Activated T-cell treated with anti-CD3 and anti-CD28 coated beads, Interleukin-2, amount 50 U/mL, for 4 hours (primary cell): ENCODE measurements at regions not wholly inside any gene's neighbourhood (a gene's known extent, or its start where the extent isn't known, plus 50 kb on each side); places are given as distances from the start of the nearest gene placed in this dataset.

ENCODE experiments used
- ATAC-seq, 2 donors: fragments of 200-7000 bp; cut with Tn5 transposase; one replicate each; pipeline ENCODE4 v1.10.0; 2021
- DNase-seq: peaks from one replicate; pipeline ENCODE4 v3.0.0-alpha.2; 2020
- H3K27me3 Mint-ChIP-seq: one replicate; pipeline ENCODE4 v1.8.0; 2021; ENCODE audit warnings: low read depth, mixed read lengths
- H3K36me3 Mint-ChIP-seq: one replicate; pipeline ENCODE4 v1.8.0; 2022; ENCODE audit warnings: mixed read lengths; ENCODE audit not compliant: insufficient read depth
- H3K4me1 Mint-ChIP-seq: one replicate; pipeline ENCODE4 v1.8.0; 2021; ENCODE audit warnings: low read depth, mixed read lengths
- H3K4me3 Mint-ChIP-seq: one replicate; pipeline ENCODE4 v1.8.0; 2021; ENCODE audit warnings: mild to moderate bottlenecking, moderate library complexity, mixed read lengths
- H3K9me3 Mint-ChIP-seq: one replicate; pipeline ENCODE4 v1.8.0; 2021; ENCODE audit warnings: mixed read lengths

- Mint-ChIP-seq H3K4me1 (peaks cover 9% of the 10 kb centered on the region), H3K9me3 (no peaks in the 10 kb centered on the region), H3K4me3 (no peak overlapping the region), H3K27me3 (no peaks in the 10 kb centered on the region), H3K36me3 (no peaks in the 10 kb centered on the region)
- DNase-seq (no peak), ATAC-seq (peak; percentile 23 to 70)
Measured at GRCh38 chr2:241924069-241924908, 54.8 kb downstream of the RTP5 start.

GRCh38 chr2:241924909-241925250 is 55.4 kb downstream of the RTP5 start:
- H3K9me3 Mint-ChIP-seq: no peaks in the 10 kb centered on the region
- H3K4me3 Mint-ChIP-seq: no peak overlapping the region
- ATAC-seq: no peak
- H3K36me3 Mint-ChIP-seq: no peaks in the 10 kb centered on the region
- H3K27me3 Mint-ChIP-seq: no peaks in the 10 kb centered on the region
- no peak for DNase-seq
- H3K4me1 Mint-ChIP-seq: peaks cover 9% of the 10 kb centered on the region

- DNase-seq: no peak
- H3K4me3 Mint-ChIP-seq: no peak overlapping the region
- no peaks in the 10 kb centered on the region for H3K36me3 Mint-ChIP-seq
- no peaks in the 10 kb centered on the region for H3K27me3 Mint-ChIP-seq
- ATAC-seq: no peak
- peaks cover 9% of the 10 kb centered on the region for H3K4me1 Mint-ChIP-seq
- H3K9me3 Mint-ChIP-seq: no peaks in the 10 kb centered on the region
Measured at GRCh38 chr2:241925277-241925676, 55.7 kb downstream of the RTP5 start.

- H3K36me3 Mint-ChIP-seq: no peaks in the 10 kb centered on the region
- DNase-seq (no peak), ATAC-seq (no peak)
- no peaks in the 10 kb centered on the region for H3K27me3 Mint-ChIP-seq
- H3K4me1 Mint-ChIP-seq: peaks cover 9% of the 10 kb centered on the region
- no peak overlapping the region for H3K4me3 Mint-ChIP-seq
- H3K9me3 Mint-ChIP-seq: no peaks in the 10 kb centered on the region
Measured at GRCh38 chr2:241925821-241926441, 56.4 kb downstream of the RTP5 start.

- no peaks in the 10 kb centered on the region for H3K36me3 Mint-ChIP-seq
- H3K4me3 Mint-ChIP-seq: no peak overlapping the region
- H3K9me3 Mint-ChIP-seq: no peaks in the 10 kb centered on the region
Measured at GRCh38 chr2:241926541-241927311, 57.2 kb downstream of the RTP5 start.

GRCh38 chr2:241929551-241930490 is 60.3 kb downstream of the RTP5 start:
- Mint-ChIP-seq H3K9me3 (no peaks in the 10 kb centered on the region), H3K27me3 (no peaks in the 10 kb centered on the region), H3K4me3 (no peak overlapping the region), H3K36me3 (no peaks in the 10 kb centered on the region), H3K4me1 (peaks cover 10% of the 10 kb centered on the region)
- no peak for ATAC-seq
- DNase-seq: no peak

More at GRCh38 chr2:241926541-241927311, 57.2 kb downstream of the RTP5 start:
- Mint-ChIP-seq H3K27me3 (no peaks in the 10 kb centered on the region), H3K4me1 (peaks cover 9% of the 10 kb centered on the region)
- no peak for DNase-seq
- no peak for ATAC-seq

GRCh38 chr2:241931084-241931975 is 61.8 kb downstream of the RTP5 start:
- ATAC-seq (no peak), DNase-seq (no peak)
- Mint-ChIP-seq H3K36me3 (no peaks in the 10 kb centered on the region), H3K9me3 (no peaks in the 10 kb centered on the region), H3K27me3 (no peaks in the 10 kb centered on the region), H3K4me3 (no peak overlapping the region), H3K4me1 (peaks cover 5% of the 10 kb centered on the region)

- no peaks in the 10 kb centered on the region for H3K36me3 Mint-ChIP-seq
- H3K27me3 Mint-ChIP-seq: no peaks in the 10 kb centered on the region
- no peak overlapping the region for H3K4me3 Mint-ChIP-seq
- no peak for DNase-seq
- no peaks in the 10 kb centered on the region for H3K9me3 Mint-ChIP-seq
- ATAC-seq: no peak
- H3K4me1 Mint-ChIP-seq: peaks cover 5% of the 10 kb centered on the region
Measured at GRCh38 chr2:241931976-241932898, 62.7 kb downstream of the RTP5 start.

- peaks cover 5% of the 10 kb centered on the region for H3K4me1 Mint-ChIP-seq
- DNase-seq (no peak), ATAC-seq (no peak)
- H3K36me3 Mint-ChIP-seq: no peaks in the 10 kb centered on the region
- H3K4me3 Mint-ChIP-seq: no peak overlapping the region
- H3K27me3 Mint-ChIP-seq: no peaks in the 10 kb centered on the region
- no peaks in the 10 kb centered on the region for H3K9me3 Mint-ChIP-seq
Measured at GRCh38 chr2:241932899-241933178, 63.3 kb downstream of the RTP5 start.

GRCh38 chr2:241933179-241933911 is 63.8 kb downstream of the RTP5 start:
- Mint-ChIP-seq H3K4me1 (peaks cover 5% of the 10 kb centered on the region), H3K4me3 (no peak overlapping the region), H3K9me3 (no peaks in the 10 kb centered on the region), H3K27me3 (no peaks in the 10 kb centered on the region), H3K36me3 (no peaks in the 10 kb centered on the region)
- ATAC-seq: no peak
- no peak for DNase-seq

- H3K4me3 Mint-ChIP-seq: no peak overlapping the region
- H3K4me1 Mint-ChIP-seq: peaks cover 14% of the 10 kb centered on the region
- ATAC-seq: peak; percentile 25 to 76
- no peaks in the 10 kb centered on the region for H3K27me3 Mint-ChIP-seq
- H3K36me3 Mint-ChIP-seq: no peaks in the 10 kb centered on the region
- H3K9me3 Mint-ChIP-seq: peaks cover 2% of the 10 kb centered on the region
- no peak for DNase-seq
Measured at GRCh38 chr2:241935314-241935713, 65.8 kb downstream of the RTP5 start.

- no peaks in the 10 kb centered on the region for H3K27me3 Mint-ChIP-seq
- no peaks in the 10 kb centered on the region for H3K36me3 Mint-ChIP-seq
- H3K9me3 Mint-ChIP-seq: peaks cover 3% of the 10 kb centered on the region
- DNase-seq (no peak), ATAC-seq (no peak)
- H3K4me3 Mint-ChIP-seq: no peak overlapping the region
- peaks cover 14% of the 10 kb centered on the region for H3K4me1 Mint-ChIP-seq
Measured at GRCh38 chr2:241935774-241936173, 66.2 kb downstream of the RTP5 start.
